A673 (cell line): ENCODE measurements at regions not wholly inside any gene's neighbourhood (a gene's known extent, or its start where the extent isn't known, plus 50 kb on each side); places are given as distances from the start of the nearest gene placed in this dataset.

Experiments
- BruUV-seq: library from RNA; stranded (reverse); fragments of 400-500 nt; replicated peaks from 2 replicates; lab custom pipeline; 2021; lab: Mats Ljungman, UMichigan
- CTCF ChIA-PET: fragments of 300-600 bp; sonication (Branson Sonifier 250); formaldehyde crosslinking; loops from one replicate; lab custom pipeline; 2022; ENCODE audit warnings: antibody characterized with exemption; lab: Charles Lee
- POLR2A ChIA-PET: fragments of 300-600 bp; sonication (Branson Sonifier 250); formaldehyde crosslinking; loops from one replicate; lab custom pipeline; 2022; ENCODE audit warnings: antibody characterized with exemption; ENCODE audit not compliant: low non-redundant PET; lab: Charles Lee
- DNase-seq: peaks from one replicate; pipeline ENCODE4 v3.0.0-alpha.2; 2015; ENCODE audit warnings: low spot score
- H3K27ac ChIP-seq: fragments of 200-600 bp; sonication (generic); 2 replicates; pipeline ENCODE4 v1.5.1; 2016; ENCODE audit warnings: mixed run types, low read depth, mild to moderate bottlenecking, mixed read lengths, antibody characterized with exemption, low read length; ENCODE audit not compliant: poor library complexity, severe bottlenecking
- H3K27me3 ChIP-seq: fragments of 200-600 bp; sonication (generic); replicated peaks from 2 replicates; pipeline ENCODE4 v1.6.1; 2017; ENCODE audit warnings: mixed run types, low read depth, mild to moderate bottlenecking, mixed read lengths, antibody characterized with exemption, low read length; ENCODE audit not compliant: insufficient read depth, poor library complexity
- H3K36me3 ChIP-seq: fragments of 200-600 bp; sonication (generic); 2 replicates; pipeline ENCODE4 v1.6.1; 2016; ENCODE audit warnings: mixed run types, mild to moderate bottlenecking, mixed read lengths, antibody characterized with exemption, low read length; ENCODE audit not compliant: insufficient read depth, poor library complexity, severe bottlenecking
- H3K4me1 ChIP-seq: fragments of 200-600 bp; sonication (generic); 2 replicates; pipeline ENCODE4 v1.6.1; 2017; ENCODE audit warnings: mixed run types, mild to moderate bottlenecking, mixed read lengths, antibody characterized with exemption, low read length; ENCODE audit not compliant: insufficient read depth, poor library complexity, severe bottlenecking
- H3K4me3 ChIP-seq: fragments of 200-600 bp; sonication (generic); 2 replicates; pipeline ENCODE4 v1.5.1; 2016; ENCODE audit warnings: low read depth, mixed run types, mild to moderate bottlenecking, mixed read lengths, low read length; ENCODE audit not compliant: poor library complexity, severe bottlenecking
- H3K9me3 ChIP-seq: fragments of 200-600 bp; sonication (generic); 2 replicates; pipeline ENCODE4 v1.6.1; 2016; ENCODE audit warnings: mixed run types, low read depth, mild to moderate bottlenecking, mixed read lengths, antibody characterized with exemption, low read length; ENCODE audit not compliant: poor library complexity, severe bottlenecking
- EZH2 ChIP-seq: fragments of 200-600 bp; sonication (generic); IDR thresholded peaks from 2 replicates; pipeline ENCODE4 v1.6.1; 2017; ENCODE audit warnings: borderline replicate concordance, low read depth, mild to moderate bottlenecking, mixed read lengths, antibody characterized with exemption, low read length; ENCODE audit not compliant: poor library complexity, severe bottlenecking
- intact Hi-C: fragments of 100-400 bp; cut with micrococcal nuclease; formaldehyde crosslinking; loops from one replicate; pipeline ENCODE4 v1.10.0; 2022; ENCODE audit not compliant: unreplicated experiment
- TF ChIP-seq, protein P1 (sequence below): fragments of 300-800, 200-600 bp; sonication (generic); conservative IDR thresholded peaks from 2 replicates; pipeline ENCODE4 v1.5.1; 2017; ENCODE audit warnings: low read depth, mild to moderate bottlenecking, antibody characterized with exemption, low read length, moderate library complexity, mixed read lengths

DNA sequence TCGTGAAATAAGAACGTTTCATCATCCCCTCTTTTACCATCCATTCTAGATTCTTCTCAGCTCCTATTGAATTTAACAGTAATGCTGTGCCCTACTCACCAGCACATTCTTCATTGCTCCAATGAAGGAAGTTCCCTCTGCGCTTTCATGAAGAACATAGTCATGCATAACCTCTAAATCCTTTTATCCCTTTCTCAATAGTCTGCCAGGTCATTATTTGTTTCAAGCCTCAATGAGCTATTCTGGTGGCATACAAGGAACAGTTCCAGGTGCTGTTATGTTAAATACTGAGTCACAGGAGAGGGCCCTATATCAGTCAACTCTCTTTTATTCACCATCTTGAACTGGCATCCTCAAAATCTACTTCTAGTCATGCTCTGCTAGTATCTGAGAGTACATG, 381.0 kb downstream of the GPATCH2 start:
- CTCF ChIA-PET, result no interaction called here
- Histone ChIP-seq H3K4me1 (no peaks in the 10 kb centered on the region), H3K27me3 (peaks cover 7% of the 10 kb centered on the region), H3K9me3 (no peaks in the 10 kb centered on the region), H3K27ac (no peak overlapping the region), H3K4me3 (no peak overlapping the region), H3K36me3 (no peaks in the 10 kb centered on the region)
- BruUV-seq, result no TSS peak
- POLR2A ChIA-PET, result no interaction called here
- DNase-seq, result no peak
- no peak for TF ChIP-seq EZH2
- TF ChIP-seq, protein P1, sequence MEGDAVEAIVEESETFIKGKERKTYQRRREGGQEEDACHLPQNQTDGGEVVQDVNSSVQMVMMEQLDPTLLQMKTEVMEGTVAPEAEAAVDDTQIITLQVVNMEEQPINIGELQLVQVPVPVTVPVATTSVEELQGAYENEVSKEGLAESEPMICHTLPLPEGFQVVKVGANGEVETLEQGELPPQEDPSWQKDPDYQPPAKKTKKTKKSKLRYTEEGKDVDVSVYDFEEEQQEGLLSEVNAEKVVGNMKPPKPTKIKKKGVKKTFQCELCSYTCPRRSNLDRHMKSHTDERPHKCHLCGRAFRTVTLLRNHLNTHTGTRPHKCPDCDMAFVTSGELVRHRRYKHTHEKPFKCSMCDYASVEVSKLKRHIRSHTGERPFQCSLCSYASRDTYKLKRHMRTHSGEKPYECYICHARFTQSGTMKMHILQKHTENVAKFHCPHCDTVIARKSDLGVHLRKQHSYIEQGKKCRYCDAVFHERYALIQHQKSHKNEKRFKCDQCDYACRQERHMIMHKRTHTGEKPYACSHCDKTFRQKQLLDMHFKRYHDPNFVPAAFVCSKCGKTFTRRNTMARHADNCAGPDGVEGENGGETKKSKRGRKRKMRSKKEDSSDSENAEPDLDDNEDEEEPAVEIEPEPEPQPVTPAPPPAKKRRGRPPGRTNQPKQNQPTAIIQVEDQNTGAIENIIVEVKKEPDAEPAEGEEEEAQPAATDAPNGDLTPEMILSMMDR, result no peak
- intact Hi-C loops, result no loop called here

DNA sequence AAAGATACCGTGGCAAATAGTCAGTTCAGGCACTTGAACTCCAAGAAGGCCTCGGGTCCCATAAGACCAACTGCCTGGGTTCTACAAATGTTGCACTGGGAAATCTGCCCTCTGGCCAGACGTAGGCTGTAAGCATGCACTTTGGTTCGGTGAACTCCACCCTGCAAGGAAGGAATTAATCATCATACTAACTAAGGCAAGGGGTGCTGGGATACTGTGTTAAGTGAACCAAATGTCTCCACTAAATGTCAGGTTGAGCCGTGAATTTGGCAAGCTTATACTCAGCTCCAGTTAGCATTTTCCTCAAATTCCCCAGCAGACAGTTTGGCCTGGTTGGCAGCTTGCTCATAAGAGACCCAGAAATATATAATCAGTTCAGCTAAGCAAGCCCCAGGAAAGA, 385.9 kb downstream of the GPATCH2 start:
- no peak for DNase-seq
- Histone ChIP-seq H3K9me3 (no peaks in the 10 kb centered on the region), H3K27ac (no peak overlapping the region), H3K36me3 (no peaks in the 10 kb centered on the region), H3K4me1 (no peaks in the 10 kb centered on the region), H3K27me3 (no peaks in the 10 kb centered on the region), H3K4me3 (no peak overlapping the region)
- ChIA-PET CTCF (no interaction called here), POLR2A (no interaction called here)
- intact Hi-C loops, result no loop called here
- TF ChIP-seq EZH2, result no peak
- TF ChIP-seq, protein P1, result no peak
- BruUV-seq, result no TSS peak

GRCh38 chr1:217240656-217241055, 390.2 kb downstream of the GPATCH2 start:
- Histone ChIP-seq H3K27ac (no peak overlapping the region), H3K36me3 (no peaks in the 10 kb centered on the region), H3K27me3 (no peaks in the 10 kb centered on the region), H3K4me3 (no peak overlapping the region), H3K4me1 (no peaks in the 10 kb centered on the region), H3K9me3 (no peaks in the 10 kb centered on the region)
- BruUV-seq, result no TSS peak
- DNase-seq, result no peak
- intact Hi-C loops, result no loop called here
- TF ChIP-seq, protein P1, result no peak
- TF ChIP-seq EZH2, result no peak
- CTCF ChIA-PET, result no interaction called here
- POLR2A ChIA-PET, result no interaction called here
